Stimulated activated CD8-positive, alpha-beta memory T cell treated with anti-CD3 and anti-CD28 coated beads, Interleukin-4, amount 100 ng/mL, for 24 hours (primary cell): ENCODE measurements at regions not wholly inside any gene's neighbourhood (a gene's known extent, or its start where the extent isn't known, plus 50 kb on each side); places are given as distances from the start of the nearest gene placed in this dataset.

Experiments used
- DNase-seq: peaks from one replicate; pipeline ENCODE4 v3.0.0-alpha.2; 2020; ENCODE audit warnings: low read depth

DNA sequence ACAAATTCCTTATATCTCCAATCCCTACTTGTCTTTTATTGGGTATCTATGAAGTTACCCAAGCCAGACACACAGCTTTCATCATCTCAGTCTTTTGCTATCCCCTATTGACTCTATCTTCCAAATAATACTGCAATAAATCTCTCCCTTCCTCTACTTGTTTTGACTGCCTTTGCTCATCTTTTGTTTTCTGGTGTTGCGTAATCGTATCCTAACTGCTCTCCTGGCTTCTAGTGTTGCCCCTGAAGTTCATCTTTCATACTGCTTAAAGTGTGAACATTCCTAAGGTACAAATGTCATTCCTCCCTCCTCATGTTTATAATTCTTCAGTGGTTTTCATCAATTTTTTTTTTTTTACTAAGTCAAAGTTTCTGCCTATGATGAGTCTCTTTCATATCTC lies 491.3 kb upstream of the DCC start:
- no peak for DNase-seq

GRCh38 chr18:51852681-51853080 lies 487.3 kb upstream of the DCC start:
- DNase-seq, result no peak

GRCh38 chr18:51857989-51858388 lies 482.0 kb upstream of the DCC start:
- no peak for DNase-seq

DNA sequence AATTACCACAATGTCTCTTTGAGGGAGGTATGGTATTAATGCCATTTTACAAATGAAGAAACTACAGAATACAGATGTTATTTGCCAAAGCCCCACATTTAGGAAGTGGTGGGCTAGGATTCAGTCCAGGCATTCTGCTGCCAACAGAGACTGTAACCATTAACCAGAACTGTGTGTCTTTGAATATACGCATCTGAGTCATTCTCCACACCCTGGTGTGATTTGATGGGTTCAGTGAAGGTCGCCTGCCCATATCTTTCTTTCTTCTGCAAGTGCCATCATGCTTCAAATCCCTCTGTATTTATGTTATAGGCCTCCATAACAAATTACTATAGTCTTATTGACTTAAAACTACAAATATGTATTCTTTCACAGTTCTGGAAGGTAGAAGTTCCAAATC lies 479.0 kb upstream of the DCC start:
- no peak for DNase-seq

DNA sequence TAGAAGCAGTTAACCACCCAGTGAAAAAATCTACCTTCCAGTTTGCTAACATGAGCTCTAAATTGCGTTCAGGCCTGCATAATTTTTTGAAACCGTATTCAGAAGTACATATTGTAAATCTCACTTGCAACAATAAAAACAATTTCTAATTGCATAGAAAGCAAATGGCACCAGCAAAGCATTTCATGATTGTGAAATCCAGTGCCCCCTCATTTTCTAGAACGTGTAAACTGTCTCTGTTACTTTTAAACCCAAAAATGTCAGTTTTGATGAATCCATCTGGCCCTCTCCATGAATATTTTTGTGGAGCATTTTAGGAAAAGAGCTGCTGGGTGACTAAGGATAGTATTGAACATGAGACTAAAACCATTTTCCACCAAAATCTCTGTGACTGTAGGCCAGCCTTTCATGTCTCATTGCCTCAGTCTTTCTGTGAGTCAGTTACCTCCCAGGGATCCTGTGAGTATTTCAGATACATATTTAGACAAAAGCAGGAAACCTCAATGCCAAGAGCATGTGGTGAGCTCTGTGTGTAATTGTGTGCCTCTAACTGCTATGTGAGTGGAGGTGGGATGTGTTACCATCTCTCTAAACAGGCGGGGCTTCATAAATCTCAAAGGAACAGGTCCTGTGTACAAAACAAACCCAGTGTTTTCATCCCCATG lies 477.8 kb upstream of the DCC start:
- DNase-seq, result no peak

- DNase-seq, result no peak
Measured at GRCh38 chr18:51864219-51864965, 475.6 kb upstream of the DCC start.

DNA sequence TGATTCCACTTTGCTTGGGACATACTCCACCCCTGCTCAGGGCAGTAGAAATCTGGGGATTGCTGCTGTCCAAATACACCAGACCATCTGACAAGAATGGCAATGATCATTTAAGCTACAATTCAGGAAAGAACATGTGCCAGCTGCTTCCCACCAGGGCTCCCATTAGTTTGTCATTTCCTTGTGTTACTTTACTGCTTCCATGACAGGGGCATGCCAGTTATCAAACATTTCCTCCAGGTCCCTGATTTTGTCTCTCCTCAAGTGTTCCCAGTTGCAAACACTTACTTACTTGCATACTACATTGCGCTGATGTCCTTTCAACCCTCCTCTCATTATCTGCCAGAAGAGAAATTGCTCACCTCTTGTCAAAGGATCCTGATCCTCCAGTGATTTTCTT lies 474.5 kb upstream of the DCC start:
- no peak for DNase-seq

GRCh38 chr18:51867767-51868166 lies 472.2 kb upstream of the DCC start:
- no peak for DNase-seq

DNA sequence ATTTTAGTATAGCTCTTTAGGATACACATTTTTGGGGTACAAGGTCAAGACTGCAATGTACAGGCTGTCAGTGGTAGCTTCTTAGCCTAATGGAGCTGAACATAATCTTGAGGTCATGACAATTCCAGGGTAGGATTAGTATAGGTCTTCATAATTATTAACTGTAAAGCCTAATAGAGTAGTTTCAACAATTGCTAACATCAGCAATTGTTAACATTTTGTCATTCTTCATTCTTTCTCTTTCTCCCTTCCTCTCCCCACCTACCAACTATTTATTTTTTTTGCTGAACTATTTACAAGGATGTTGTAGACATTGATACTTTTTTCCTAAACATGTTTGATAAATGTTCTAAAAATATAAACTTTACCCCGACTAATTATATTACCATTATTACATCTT lies 461.3 kb upstream of the DCC start:
- DNase-seq, result no peak

GRCh38 chr18:51879329-51879728 lies 460.7 kb upstream of the DCC start:
- no peak for DNase-seq

DNA sequence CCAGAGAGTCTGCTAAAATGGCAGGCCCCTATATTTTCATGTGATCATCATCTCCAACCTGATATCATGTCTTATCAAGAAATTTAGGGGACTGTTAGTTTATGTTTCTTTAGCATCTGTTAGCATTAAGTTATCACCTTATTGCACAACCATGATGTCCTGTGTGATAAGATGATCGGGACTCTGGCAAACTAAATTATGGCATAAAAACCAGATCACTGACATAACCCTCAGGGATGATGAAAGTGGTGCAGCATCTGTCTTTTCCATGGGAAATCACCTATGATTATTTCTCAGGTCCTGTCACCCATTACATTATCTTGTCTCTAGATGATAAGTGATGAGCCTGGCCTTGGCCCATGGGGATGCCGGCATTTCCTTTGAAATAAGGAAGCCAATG lies 458.6 kb upstream of the DCC start:
- no peak for DNase-seq

DNA sequence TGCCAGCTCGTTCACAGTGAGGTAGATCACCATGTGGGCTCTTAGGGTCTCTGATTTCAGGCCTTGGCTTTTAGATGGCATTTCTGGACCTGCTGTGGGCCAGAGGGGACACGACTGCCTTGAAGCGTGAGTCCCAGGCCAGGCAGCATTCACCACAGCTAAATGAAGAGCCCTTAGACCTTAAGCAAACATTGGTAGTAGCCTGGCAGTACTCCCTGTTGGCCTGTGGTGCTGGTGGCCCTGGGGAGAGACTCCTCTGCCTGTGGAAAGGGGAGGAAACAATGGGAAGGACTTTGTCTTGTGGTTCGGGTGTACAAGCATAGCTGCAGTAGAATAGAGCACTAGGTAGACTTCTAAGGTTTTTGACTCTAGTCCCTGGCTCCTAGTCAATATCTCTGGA lies 456.0 kb upstream of the DCC start:
- no peak for DNase-seq

DNA sequence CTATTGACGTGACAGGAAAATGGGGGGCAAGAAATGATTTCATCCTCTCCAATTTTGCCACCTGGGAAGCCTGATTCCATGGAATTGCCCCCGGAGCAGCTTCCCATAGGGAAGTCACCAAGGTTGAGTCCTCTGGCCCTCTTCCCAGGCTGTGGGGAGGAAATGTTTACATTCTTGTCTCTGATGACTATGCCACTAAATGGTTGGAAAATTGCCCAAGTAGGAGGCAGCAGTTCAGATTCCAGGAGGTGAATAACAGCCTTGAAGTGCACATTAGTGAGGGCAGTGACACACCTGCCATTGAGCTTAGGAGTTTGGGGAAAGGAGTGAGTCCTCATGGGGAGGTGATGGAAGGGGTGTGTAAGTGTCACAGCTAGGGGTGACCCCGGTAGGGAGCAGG lies 449.2 kb upstream of the DCC start:
- DNase-seq, result no peak

GRCh38 chr18:51891876-51892275 lies 448.1 kb upstream of the DCC start:
- DNase-seq, result no peak

GRCh38 chr18:51897884-51898283 lies 442.1 kb upstream of the DCC start:
- DNase-seq, result no peak

- DNase-seq, result no peak
Measured at GRCh38 chr18:51907687-51908597, 432.1 kb upstream of the DCC start.

DNA sequence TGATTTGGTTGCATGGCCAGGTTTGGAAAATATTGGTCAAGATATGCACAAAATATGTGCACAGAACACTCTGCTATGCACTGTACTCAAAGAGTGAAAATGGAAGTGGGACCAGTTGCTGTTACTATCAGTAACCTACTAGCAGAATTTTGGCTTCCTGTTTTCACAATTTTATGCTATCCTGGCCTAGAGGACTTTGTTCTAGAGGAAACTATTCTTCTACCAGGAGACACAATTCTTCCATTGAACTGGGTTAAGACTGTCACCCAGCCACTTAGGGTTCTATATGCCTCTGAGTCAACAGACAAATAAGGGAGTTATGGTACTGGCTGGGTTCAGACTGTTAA lies 431.4 kb upstream of the DCC start:
- DNase-seq, result no peak

DNA sequence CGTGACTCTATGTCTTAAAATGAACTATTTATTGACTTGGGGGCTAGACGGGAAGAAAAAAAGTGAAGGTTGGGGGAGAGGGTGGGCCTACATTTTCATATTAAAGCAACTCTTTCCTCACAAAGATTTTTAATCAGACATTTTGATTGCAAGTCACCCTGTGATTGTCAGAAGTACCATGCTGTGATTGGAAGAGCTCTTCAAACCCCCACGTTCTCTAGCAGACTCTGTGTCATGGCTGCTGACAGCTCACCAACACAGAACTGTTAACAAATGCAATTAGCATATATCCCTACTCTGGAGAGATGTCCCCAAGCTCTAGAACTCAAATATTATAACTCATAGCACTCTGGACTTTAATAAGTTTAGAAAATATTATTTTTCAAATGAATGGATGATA lies 428.4 kb upstream of the DCC start:
- no peak for DNase-seq

GRCh38 chr18:51912381-51912780 lies 427.6 kb upstream of the DCC start:
- no peak for DNase-seq

DNA sequence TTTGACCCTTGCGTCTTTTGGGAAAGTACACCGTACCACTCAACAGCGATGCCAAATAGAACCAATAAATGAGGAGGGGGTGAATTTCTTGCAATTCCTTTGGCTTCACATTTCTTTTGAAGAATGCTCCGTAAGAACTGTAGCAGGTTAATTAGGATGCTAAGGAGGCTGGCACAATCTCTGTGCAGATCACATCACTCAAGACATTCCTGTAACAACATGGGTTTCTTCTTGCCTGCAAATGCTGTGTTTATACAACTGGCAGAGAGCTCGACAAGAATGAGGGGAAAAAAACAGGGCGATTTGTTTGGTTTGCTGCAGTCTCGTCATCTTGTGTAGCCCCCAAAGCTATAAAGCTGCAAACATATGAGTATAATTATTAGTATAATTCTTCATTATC lies 424.8 kb upstream of the DCC start:
- no peak for DNase-seq

- no peak for DNase-seq
Measured at GRCh38 chr18:51921862-51922261, 418.1 kb upstream of the DCC start.

DNA sequence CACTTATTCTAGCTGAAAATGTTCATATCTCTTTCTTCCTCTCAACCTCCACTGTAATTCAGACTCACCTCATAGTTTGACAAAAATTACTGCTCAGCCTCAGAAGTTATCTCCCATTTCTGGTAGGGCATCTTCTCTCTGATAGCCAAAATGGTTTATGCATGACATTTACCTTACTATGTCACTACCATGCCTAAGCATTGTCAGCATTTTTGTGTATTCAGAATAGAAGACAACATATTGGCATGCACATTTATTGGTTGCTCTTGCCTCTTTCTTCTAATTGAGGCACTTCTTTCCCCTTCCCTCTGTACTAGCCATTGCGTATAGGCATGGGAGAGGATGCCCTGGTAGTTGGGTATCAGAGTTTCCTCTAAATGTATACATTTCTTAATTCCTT lies 406.1 kb upstream of the DCC start:
- no peak for DNase-seq

GRCh38 chr18:51936115-51936514 lies 403.9 kb upstream of the DCC start:
- no peak for DNase-seq
